ENCODE measurements at regions not wholly inside any gene's neighbourhood (a gene's known extent, or its start where the extent isn't known, plus 50 kb on each side); places are given as distances from the start of the nearest gene placed in this dataset.

GRCh38 chr13:111492341-111492950, 172.0 kb downstream of the TEX29 start:
- TF ChIP-seq, protein P1, sequence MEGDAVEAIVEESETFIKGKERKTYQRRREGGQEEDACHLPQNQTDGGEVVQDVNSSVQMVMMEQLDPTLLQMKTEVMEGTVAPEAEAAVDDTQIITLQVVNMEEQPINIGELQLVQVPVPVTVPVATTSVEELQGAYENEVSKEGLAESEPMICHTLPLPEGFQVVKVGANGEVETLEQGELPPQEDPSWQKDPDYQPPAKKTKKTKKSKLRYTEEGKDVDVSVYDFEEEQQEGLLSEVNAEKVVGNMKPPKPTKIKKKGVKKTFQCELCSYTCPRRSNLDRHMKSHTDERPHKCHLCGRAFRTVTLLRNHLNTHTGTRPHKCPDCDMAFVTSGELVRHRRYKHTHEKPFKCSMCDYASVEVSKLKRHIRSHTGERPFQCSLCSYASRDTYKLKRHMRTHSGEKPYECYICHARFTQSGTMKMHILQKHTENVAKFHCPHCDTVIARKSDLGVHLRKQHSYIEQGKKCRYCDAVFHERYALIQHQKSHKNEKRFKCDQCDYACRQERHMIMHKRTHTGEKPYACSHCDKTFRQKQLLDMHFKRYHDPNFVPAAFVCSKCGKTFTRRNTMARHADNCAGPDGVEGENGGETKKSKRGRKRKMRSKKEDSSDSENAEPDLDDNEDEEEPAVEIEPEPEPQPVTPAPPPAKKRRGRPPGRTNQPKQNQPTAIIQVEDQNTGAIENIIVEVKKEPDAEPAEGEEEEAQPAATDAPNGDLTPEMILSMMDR (IDR thresholded peaks at IDR 0.05; ENCODE audit: low read depth, low read length, poor library complexity, severe bottlenecking), result no peak
- TF ChIP-seq EZH2phosphoT487 (IDR thresholded peaks at IDR 0.05; ENCODE audit: borderline replicate concordance, low read length), result no peak

Measured in DOHH2 (cell line).